HL-60 (cell line): ENCODE measurements at regions not wholly inside any gene's neighbourhood (a gene's known extent, or its start where the extent isn't known, plus 50 kb on each side); places are given as distances from the start of the nearest gene placed in this dataset.

Experiments used
- DNase-seq, 2 experiments: peaks; one replicate each; pipeline ENCODE4 v3.0.0-alpha.2; 2010 to 2020; ENCODE audit warnings: low read depth in 1 of 2, low spot score in 1 of 2
- H3K27ac ChIP-seq: fragments of 250-450 bp; sonication (Bioruptor Pico); replicated peaks from 2 replicates; pipeline ENCODE4 v1.5.1; 2020; ENCODE audit warnings: mild to moderate bottlenecking, moderate library complexity
- H3K27me3 ChIP-seq: fragments of 250-450 bp; sonication (Bioruptor Pico); 2 replicates; pipeline ENCODE4 v1.5.1; 2021; ENCODE audit warnings: mild to moderate bottlenecking, moderate library complexity; ENCODE audit not compliant: insufficient read depth, poor library complexity, severe bottlenecking
- H3K4me3 ChIP-seq: replicated peaks from 2 replicates; pipeline ENCODE4 v1.5.1; 2011; ENCODE audit warnings: mild to moderate bottlenecking, control low read depth, low read length; ENCODE audit not compliant: insufficient read depth
- CTCF ChIP-seq: IDR thresholded peaks from one replicate; pipeline ENCODE4 v1.5.1; 2011; ENCODE audit warnings: low read length, control low read depth, inconsistent platforms; ENCODE audit not compliant: insufficient read depth
- GABPA ChIP-seq: IDR thresholded peaks from 2 replicates; pipeline ENCODE4 v1.6.1; 2012; ENCODE audit warnings: low read depth
- POLR2AphosphoS5 ChIP-seq: IDR thresholded peaks from 2 replicates; pipeline ENCODE4 v1.6.1; 2012; ENCODE audit warnings: low read depth
- REST ChIP-seq: IDR thresholded peaks from 2 replicates; pipeline ENCODE4 v1.6.1; 2012; ENCODE audit warnings: low read depth; ENCODE audit not compliant: insufficient replicate concordance
- SPI1 ChIP-seq: IDR thresholded peaks from 2 replicates; pipeline ENCODE4 v1.6.1; 2012; ENCODE audit warnings: low read depth, mild to moderate bottlenecking, borderline replicate concordance

- H3K4me3 ChIP-seq: no peak overlapping the region
- H3K27ac ChIP-seq: no peak overlapping the region
- no peaks in the 10 kb centered on the region for H3K27me3 ChIP-seq
- TF ChIP-seq GABPA: no peak
- TF ChIP-seq CTCF: no peak
- TF ChIP-seq REST: no peak
- TF ChIP-seq SPI1: no peak
- TF ChIP-seq POLR2AphosphoS5: no peak
- DNase-seq: no peak
Measured at GRCh38 chr18:45276878-45277277, 338.4 kb upstream of the SLC14A2 start.

GRCh38 chr18:45277908-45278307, 337.4 kb upstream of the SLC14A2 start:
- no peak overlapping the region for H3K27ac ChIP-seq
- DNase-seq: no peak
- no peak for TF ChIP-seq CTCF
- TF ChIP-seq GABPA: no peak
- TF ChIP-seq POLR2AphosphoS5: no peak
- H3K27me3 ChIP-seq: no peaks in the 10 kb centered on the region
- H3K4me3 ChIP-seq: no peak overlapping the region

GRCh38 chr18:45280481-45281276, 334.6 kb upstream of the SLC14A2 start:
- Histone ChIP-seq H3K27me3 (no peaks in the 10 kb centered on the region), H3K27ac (no peak overlapping the region), H3K4me3 (no peak overlapping the region)
- no peak for DNase-seq
- TF ChIP-seq POLR2AphosphoS5: no peak
- no peak for TF ChIP-seq SPI1
- no peak for TF ChIP-seq CTCF
- TF ChIP-seq REST: no peak
- no peak for TF ChIP-seq GABPA
